ENCODE measurements at regions not wholly inside any gene's neighbourhood (a gene's known extent, or its start where the extent isn't known, plus 50 kb on each side); places are given as distances from the start of the nearest gene placed in this dataset.

DNA sequence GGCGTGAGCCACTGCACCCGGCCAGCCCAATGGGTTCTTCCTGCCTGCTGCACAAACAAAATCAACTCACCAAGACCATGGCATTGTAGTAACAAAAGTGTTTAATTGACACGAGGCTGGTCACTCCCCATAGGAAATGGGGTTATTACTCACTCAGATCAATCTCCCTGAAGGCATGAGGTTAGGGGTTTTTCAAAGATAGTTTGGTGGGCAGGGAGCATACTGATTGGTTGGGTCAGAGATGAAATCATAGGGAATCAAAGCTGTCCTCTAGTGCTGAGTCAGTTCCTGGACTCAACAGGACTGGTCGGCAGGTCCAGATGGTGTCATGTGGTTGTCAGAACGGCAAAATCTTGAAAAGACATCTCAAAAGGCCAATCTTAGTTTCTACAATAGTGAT lies 122.1 kb downstream of the TMEM17 start:
- Histone ChIP-seq H3K36me3 (ENCODE audit: control insufficient read depth in 4 of 4, insufficient read depth in 3 of 4, low read depth in 1 of 4, low read length in 3 of 4) (no peaks in the 10 kb centered on the region), H3K27ac (ENCODE audit: low read depth in 1 of 2, low read length in 2 of 2) (no peak overlapping the region), H3K27me3 (ENCODE audit: control insufficient read depth in 4 of 4, insufficient read depth in 4 of 4, low read length in 3 of 4) (no peaks in the 10 kb centered on the region), H3K4me1 (ENCODE audit: control insufficient read depth in 4 of 4, insufficient read depth in 4 of 4, low read length in 3 of 4) (no peaks in the 10 kb centered on the region), H3K4me3 (ENCODE audit: low read depth in 1 of 3, low read length in 3 of 3) (no peak overlapping the region), H3K9me3 (ENCODE audit: control insufficient read depth in 4 of 4, low read length in 3 of 4) (no peaks in the 10 kb centered on the region), H3K9ac (ENCODE audit: low read depth in 1 of 2, low read length in 2 of 2) (no peak overlapping the region)
- DNase-seq (ENCODE audit: low spot score): no peak
- WGBS: 85% methylated on average over 5 of the region's 5 CpGs
- TF ChIP-seq SP1 (IDR thresholded peaks at IDR 0.05) (no peak), HNF4A (conservative IDR thresholded peaks at IDR 0.05) (no peak), RAD21 (IDR thresholded peaks at IDR 0.05) (no peak), HNF4G (IDR thresholded peaks at IDR 0.05) (no peak), GABPA (IDR thresholded peaks at IDR 0.05 in 1 of 2, conservative IDR thresholded peaks at IDR 0.05 in 1 of 2) (no peak), EGR1 (IDR thresholded peaks at IDR 0.05; ENCODE audit: low read depth in 2 of 2) (no peak), YY1 (IDR thresholded peaks at IDR 0.05) (no peak), MAX (IDR thresholded peaks at IDR 0.05) (no peak), FOXA2 (IDR thresholded peaks at IDR 0.05) (no peak), TAF1 (conservative IDR thresholded peaks at IDR 0.05) (no peak), FOXA1 (IDR thresholded peaks at IDR 0.05) (no peak)
- TF ChIP-seq, protein P1, sequence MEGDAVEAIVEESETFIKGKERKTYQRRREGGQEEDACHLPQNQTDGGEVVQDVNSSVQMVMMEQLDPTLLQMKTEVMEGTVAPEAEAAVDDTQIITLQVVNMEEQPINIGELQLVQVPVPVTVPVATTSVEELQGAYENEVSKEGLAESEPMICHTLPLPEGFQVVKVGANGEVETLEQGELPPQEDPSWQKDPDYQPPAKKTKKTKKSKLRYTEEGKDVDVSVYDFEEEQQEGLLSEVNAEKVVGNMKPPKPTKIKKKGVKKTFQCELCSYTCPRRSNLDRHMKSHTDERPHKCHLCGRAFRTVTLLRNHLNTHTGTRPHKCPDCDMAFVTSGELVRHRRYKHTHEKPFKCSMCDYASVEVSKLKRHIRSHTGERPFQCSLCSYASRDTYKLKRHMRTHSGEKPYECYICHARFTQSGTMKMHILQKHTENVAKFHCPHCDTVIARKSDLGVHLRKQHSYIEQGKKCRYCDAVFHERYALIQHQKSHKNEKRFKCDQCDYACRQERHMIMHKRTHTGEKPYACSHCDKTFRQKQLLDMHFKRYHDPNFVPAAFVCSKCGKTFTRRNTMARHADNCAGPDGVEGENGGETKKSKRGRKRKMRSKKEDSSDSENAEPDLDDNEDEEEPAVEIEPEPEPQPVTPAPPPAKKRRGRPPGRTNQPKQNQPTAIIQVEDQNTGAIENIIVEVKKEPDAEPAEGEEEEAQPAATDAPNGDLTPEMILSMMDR (IDR thresholded peaks at IDR 0.05; ENCODE audit: low read depth, low read length, missing input control): no peak
- TF ChIP-seq, protein P2, sequence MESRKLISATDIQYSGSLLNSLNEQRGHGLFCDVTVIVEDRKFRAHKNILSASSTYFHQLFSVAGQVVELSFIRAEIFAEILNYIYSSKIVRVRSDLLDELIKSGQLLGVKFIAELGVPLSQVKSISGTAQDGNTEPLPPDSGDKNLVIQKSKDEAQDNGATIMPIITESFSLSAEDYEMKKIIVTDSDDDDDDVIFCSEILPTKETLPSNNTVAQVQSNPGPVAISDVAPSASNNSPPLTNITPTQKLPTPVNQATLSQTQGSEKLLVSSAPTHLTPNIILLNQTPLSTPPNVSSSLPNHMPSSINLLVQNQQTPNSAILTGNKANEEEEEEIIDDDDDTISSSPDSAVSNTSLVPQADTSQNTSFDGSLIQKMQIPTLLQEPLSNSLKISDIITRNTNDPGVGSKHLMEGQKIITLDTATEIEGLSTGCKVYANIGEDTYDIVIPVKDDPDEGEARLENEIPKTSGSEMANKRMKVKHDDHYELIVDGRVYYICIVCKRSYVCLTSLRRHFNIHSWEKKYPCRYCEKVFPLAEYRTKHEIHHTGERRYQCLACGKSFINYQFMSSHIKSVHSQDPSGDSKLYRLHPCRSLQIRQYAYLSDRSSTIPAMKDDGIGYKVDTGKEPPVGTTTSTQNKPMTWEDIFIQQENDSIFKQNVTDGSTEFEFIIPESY (IDR thresholded peaks at IDR 0.05): no peak
- TF ChIP-seq, protein P3, sequence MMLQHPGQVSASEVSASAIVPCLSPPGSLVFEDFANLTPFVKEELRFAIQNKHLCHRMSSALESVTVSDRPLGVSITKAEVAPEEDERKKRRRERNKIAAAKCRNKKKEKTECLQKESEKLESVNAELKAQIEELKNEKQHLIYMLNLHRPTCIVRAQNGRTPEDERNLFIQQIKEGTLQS (IDR thresholded peaks at IDR 0.05): no peak
- TF ChIP-seq, protein P4, sequence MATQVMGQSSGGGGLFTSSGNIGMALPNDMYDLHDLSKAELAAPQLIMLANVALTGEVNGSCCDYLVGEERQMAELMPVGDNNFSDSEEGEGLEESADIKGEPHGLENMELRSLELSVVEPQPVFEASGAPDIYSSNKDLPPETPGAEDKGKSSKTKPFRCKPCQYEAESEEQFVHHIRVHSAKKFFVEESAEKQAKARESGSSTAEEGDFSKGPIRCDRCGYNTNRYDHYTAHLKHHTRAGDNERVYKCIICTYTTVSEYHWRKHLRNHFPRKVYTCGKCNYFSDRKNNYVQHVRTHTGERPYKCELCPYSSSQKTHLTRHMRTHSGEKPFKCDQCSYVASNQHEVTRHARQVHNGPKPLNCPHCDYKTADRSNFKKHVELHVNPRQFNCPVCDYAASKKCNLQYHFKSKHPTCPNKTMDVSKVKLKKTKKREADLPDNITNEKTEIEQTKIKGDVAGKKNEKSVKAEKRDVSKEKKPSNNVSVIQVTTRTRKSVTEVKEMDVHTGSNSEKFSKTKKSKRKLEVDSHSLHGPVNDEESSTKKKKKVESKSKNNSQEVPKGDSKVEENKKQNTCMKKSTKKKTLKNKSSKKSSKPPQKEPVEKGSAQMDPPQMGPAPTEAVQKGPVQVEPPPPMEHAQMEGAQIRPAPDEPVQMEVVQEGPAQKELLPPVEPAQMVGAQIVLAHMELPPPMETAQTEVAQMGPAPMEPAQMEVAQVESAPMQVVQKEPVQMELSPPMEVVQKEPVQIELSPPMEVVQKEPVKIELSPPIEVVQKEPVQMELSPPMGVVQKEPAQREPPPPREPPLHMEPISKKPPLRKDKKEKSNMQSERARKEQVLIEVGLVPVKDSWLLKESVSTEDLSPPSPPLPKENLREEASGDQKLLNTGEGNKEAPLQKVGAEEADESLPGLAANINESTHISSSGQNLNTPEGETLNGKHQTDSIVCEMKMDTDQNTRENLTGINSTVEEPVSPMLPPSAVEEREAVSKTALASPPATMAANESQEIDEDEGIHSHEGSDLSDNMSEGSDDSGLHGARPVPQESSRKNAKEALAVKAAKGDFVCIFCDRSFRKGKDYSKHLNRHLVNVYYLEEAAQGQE (IDR thresholded peaks at IDR 0.05): no peak

DNA sequence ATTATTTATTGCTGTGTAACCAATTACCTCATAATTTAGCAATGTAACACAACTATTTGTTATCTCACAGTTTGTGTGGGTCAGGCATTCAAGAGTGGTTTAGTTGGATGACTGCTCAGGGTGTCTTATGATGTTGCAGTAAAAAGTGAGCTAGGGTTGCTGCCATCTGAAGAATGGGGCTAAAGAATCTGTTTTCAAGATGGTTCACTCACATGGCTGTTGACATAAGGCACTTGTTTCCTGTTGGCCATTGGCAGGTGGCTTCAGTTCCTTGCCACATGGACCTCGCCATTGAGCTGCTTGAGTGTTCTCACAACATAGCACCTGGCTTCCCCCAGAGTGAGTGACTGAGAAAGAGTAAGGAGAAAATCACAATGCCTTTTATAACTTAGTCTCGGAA lies 123.2 kb downstream of the TMEM17 start:
- no peak overlapping the region for H3K9ac ChIP-seq (ENCODE audit: low read depth in 1 of 2, low read length in 2 of 2)
- no peak overlapping the region for H3K4me3 ChIP-seq (ENCODE audit: low read depth in 1 of 3, low read length in 3 of 3)
- no peaks in the 10 kb centered on the region for H3K4me1 ChIP-seq (ENCODE audit: control insufficient read depth in 4 of 4, insufficient read depth in 4 of 4, low read length in 3 of 4)
- no peak for DNase-seq (ENCODE audit: low spot score)
- no peaks in the 10 kb centered on the region for H3K9me3 ChIP-seq (ENCODE audit: control insufficient read depth in 4 of 4, low read length in 3 of 4)
- WGBS: 90% methylated on average over 2 of the region's 2 CpGs
- no peak overlapping the region for H3K27ac ChIP-seq (ENCODE audit: low read depth in 1 of 2, low read length in 2 of 2)
- H3K27me3 ChIP-seq (ENCODE audit: control insufficient read depth in 4 of 4, insufficient read depth in 4 of 4, low read length in 3 of 4): no peaks in the 10 kb centered on the region
- no peaks in the 10 kb centered on the region for H3K36me3 ChIP-seq (ENCODE audit: control insufficient read depth in 4 of 4, insufficient read depth in 3 of 4, low read depth in 1 of 4, low read length in 3 of 4)
- TF ChIP-seq, protein P4 (IDR thresholded peaks at IDR 0.05): no peak
- TF ChIP-seq JUND (IDR thresholded peaks at IDR 0.05) (no peak), FOXA1 (IDR thresholded peaks at IDR 0.05) (no peak), HNF4A (conservative IDR thresholded peaks at IDR 0.05) (no peak), HNF4G (IDR thresholded peaks at IDR 0.05) (no peak), RXRA (IDR thresholded peaks at IDR 0.05) (no peak), SP1 (IDR thresholded peaks at IDR 0.05) (no peak), MAX (IDR thresholded peaks at IDR 0.05) (no peak), YY1 (IDR thresholded peaks at IDR 0.05) (no peak), EGR1 (IDR thresholded peaks at IDR 0.05; ENCODE audit: low read depth in 2 of 2) (no peak), NR2F2 (IDR thresholded peaks at IDR 0.05) (no peak), FOXA2 (IDR thresholded peaks at IDR 0.05) (no peak)
- TF ChIP-seq, protein P1 (IDR thresholded peaks at IDR 0.05; ENCODE audit: low read depth, low read length, missing input control): no peak

Data from liver (tissue), 8 donors.